GM23248 (cell line): ENCODE measurements at regions not wholly inside any gene's neighbourhood (a gene's known extent, or its start where the extent isn't known, plus 50 kb on each side); places are given as distances from the start of the nearest gene placed in this dataset.
"Not testable (repeated sequence)": the region's sequence is repeated elsewhere in the genome, so short reads cannot be mapped to it uniquely, and the experiment has no call there.

Experiments used
- DNase-seq: peaks from one replicate; pipeline ENCODE4 v3.0.0-alpha.2; 2015
- H2AFZ ChIP-seq: fragments of 200-600 bp; sonication (generic); 2 replicates; pipeline ENCODE4 v1.6.1; 2016; ENCODE audit warnings: antibody characterized with exemption
- H3F3A ChIP-seq: fragments of 200-600 bp; sonication (generic); 2 replicates; pipeline ENCODE4 v1.6.1; 2016; ENCODE audit warnings: mild to moderate bottlenecking, antibody characterized with exemption, mixed run types; ENCODE audit not compliant: insufficient read depth
- H3K27ac ChIP-seq: fragments of 200-600 bp; sonication (generic); 2 replicates; pipeline ENCODE4 v1.5.1; 2016; ENCODE audit warnings: mild to moderate bottlenecking
- H3K27me3 ChIP-seq: fragments of 200-600 bp; sonication (generic); replicated peaks from 2 replicates; pipeline ENCODE4 v1.6.1; 2016; ENCODE audit warnings: mild to moderate bottlenecking; ENCODE audit not compliant: insufficient read depth
- H3K36me3 ChIP-seq: fragments of 200-600 bp; sonication (generic); 2 replicates; pipeline ENCODE4 v1.6.1; 2016; ENCODE audit warnings: low read depth, mild to moderate bottlenecking
- H3K4me1 ChIP-seq: fragments of 200-600 bp; sonication (generic); 2 replicates; pipeline ENCODE4 v1.6.1; 2016; ENCODE audit warnings: mild to moderate bottlenecking; ENCODE audit not compliant: insufficient read depth
- H3K4me2 ChIP-seq: fragments of 200-600 bp; sonication (generic); one replicate; pipeline ENCODE4 v1.6.1; 2016; ENCODE audit warnings: mild to moderate bottlenecking; ENCODE audit not compliant: unreplicated experiment
- H3K4me3 ChIP-seq: fragments of 200-600 bp; sonication (generic); 2 replicates; pipeline ENCODE4 v1.5.1; 2016; ENCODE audit warnings: mild to moderate bottlenecking
- H3K79me2 ChIP-seq: fragments of 200-600 bp; sonication (generic); 2 replicates; pipeline ENCODE4 v1.6.1; 2016; ENCODE audit warnings: mild to moderate bottlenecking; ENCODE audit not compliant: insufficient read depth
- H3K9ac ChIP-seq: fragments of 200-600 bp; sonication (generic); 2 replicates; pipeline ENCODE4 v1.6.1; 2016; ENCODE audit warnings: mild to moderate bottlenecking
- H3K9me2 ChIP-seq: fragments of 200-600 bp; sonication (generic); 2 replicates; pipeline ENCODE4 v1.6.1; 2016; ENCODE audit warnings: mixed run types, mild to moderate bottlenecking, moderate library complexity; ENCODE audit not compliant: insufficient read depth
- H3K9me3 ChIP-seq: fragments of 200-600 bp; sonication (generic); one replicate; pipeline ENCODE4 v1.6.1; 2017; ENCODE audit warnings: low read depth
- H4K20me1 ChIP-seq: fragments of 200-600 bp; sonication (generic); 2 replicates; pipeline ENCODE4 v1.6.0; 2016; ENCODE audit not compliant: insufficient read depth
- EZH2 ChIP-seq: fragments of 200-600 bp; sonication (generic); IDR thresholded peaks from 2 replicates; pipeline ENCODE4 v1.6.1; 2018; ENCODE audit warnings: antibody characterized with exemption, mild to moderate bottlenecking; ENCODE audit not compliant: insufficient read depth, poor library complexity, severe bottlenecking
- EZH2phosphoT487 ChIP-seq: fragments of 200-600 bp; sonication (generic); IDR thresholded peaks from 2 replicates; pipeline ENCODE4 v1.6.1; 2018; ENCODE audit warnings: antibody characterized with exemption, moderate library complexity, mild to moderate bottlenecking, low read depth; ENCODE audit not compliant: insufficient read depth
- WGBS, 2 experiments: methylation state at CpG; one replicate each; pipeline ENCODE4 v1.1.6; 2015 to 2017; ENCODE audit warnings: low lambda C conversion rate in 2 of 2, low coverage in 1 of 2; ENCODE audit errors: missing lambda C conversion rate in 2 of 2; 5-methylcytosine and 5-hydroxymethylcytosine counted together
- in situ Hi-C: fragments of 300-500 bp; cut with MboI; formaldehyde crosslinking; loops from 2 replicates; pipeline ENCODE4 v1.15.0; 2020

DNA sequence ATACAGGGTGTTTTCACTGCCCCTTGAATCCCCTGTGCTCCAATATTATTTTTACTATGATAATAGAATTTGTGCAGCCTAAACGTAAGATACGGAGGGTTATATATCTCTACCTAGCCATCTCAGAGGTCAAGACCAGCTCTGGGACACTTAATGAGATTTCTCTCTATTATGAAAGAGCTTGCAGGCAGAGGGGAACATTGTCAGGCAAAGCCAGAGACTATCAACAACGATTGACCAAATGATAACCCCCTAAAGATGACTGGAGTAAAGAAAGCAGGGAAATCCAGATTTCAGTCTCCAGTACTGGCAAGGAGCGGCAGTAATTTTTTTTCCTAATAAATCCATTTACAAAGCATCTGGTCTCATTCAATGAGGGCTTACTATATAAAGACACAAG, 59.8 kb upstream of the LPAR1 start:
- Histone ChIP-seq H3K36me3 (no peaks in the 10 kb centered on the region), H3K9me2 (no peaks in the 10 kb centered on the region), H3K27me3 (no peaks in the 10 kb centered on the region), H2AFZ (no peak overlapping the region), H4K20me1 (no peaks in the 10 kb centered on the region), H3K9me3 (no peaks in the 10 kb centered on the region), H3K4me1 (peaks cover 24% of the 10 kb centered on the region), H3K4me2 (no peak overlapping the region), H3K9ac (no peak overlapping the region), H3K4me3 (no peak overlapping the region), H3K27ac (no peak overlapping the region), H3F3A (peaks cover 8% of the 10 kb centered on the region; the same call in 1 of the 2 replicates), H3K79me2 (no peaks in the 10 kb centered on the region)
- in situ Hi-C loops = no loop called here
- DNase-seq = no peak
- no peak for TF ChIP-seq EZH2phosphoT487
- whole genome bisulfite sequencing, 2 experiments = 86 to 89% methylated on average over 4 of the region's 4 CpGs

DNA sequence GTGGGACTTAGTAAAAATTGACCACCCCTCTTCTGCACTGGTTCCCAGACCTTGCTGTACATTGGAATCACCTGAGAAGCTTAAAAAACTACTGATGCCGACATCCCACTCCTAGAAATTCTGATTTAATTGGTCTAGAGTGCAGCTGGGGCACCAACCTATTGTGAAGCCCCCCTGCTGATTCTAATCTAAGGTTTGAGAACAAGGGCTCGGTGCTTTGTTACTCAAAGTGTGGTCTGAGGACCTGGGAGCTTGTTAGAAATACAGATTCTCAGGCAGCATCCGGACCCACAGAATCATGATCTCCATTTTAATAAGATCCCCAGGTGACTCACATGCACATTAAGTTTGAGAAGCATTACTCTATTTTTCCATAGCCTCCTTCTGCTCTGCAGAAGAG, 57.8 kb upstream of the LPAR1 start:
- Histone ChIP-seq H3K27ac (no peak overlapping the region), H3F3A (peaks cover 5% of the 10 kb centered on the region; the same call in 1 of the 2 replicates), H3K4me2 (no peak overlapping the region), H3K79me2 (no peaks in the 10 kb centered on the region), H3K27me3 (no peaks in the 10 kb centered on the region), H2AFZ (no peak overlapping the region), H3K36me3 (no peaks in the 10 kb centered on the region), H3K4me1 (peaks cover 17% of the 10 kb centered on the region), H3K9ac (no peak overlapping the region), H3K4me3 (no peak overlapping the region), H3K9me3 (no peaks in the 10 kb centered on the region), H3K9me2 (no peaks in the 10 kb centered on the region), H4K20me1 (no peaks in the 10 kb centered on the region)
- in situ Hi-C loops = no loop called here
- WGBS, 2 experiments = 95 to 99% methylated on average over 3 of the region's 3 CpGs
- DNase-seq = peak; percentile 43
- TF ChIP-seq EZH2 = no peak
- TF ChIP-seq EZH2phosphoT487 = no peak

DNA sequence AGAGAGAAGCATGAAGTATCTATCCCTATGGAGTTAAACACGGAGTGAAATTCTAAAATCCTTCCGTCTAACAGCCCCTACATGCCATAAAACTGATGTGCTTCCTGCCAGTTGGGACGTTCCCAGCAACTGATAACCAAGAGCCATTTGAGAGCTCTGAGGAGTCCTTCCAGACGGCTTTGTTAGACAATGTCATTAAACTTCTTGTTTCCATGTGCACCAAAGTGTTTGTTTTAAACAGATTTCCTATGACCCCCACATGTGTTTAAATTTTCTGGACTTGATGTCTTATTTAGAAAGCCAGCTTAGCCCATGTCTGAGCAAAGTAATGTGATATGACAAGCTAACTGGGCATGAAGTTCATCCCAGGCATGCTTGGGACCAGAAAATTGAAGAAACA, 57.2 kb upstream of the LPAR1 start:
- TF ChIP-seq EZH2phosphoT487 (no peak), EZH2 (no peak)
- Histone ChIP-seq H3K9ac (no peak overlapping the region), H3K4me2 (no peak overlapping the region), H3K79me2 (no peaks in the 10 kb centered on the region), H3K9me3 (no peaks in the 10 kb centered on the region), H3F3A (peaks cover 5% of the 10 kb centered on the region; the same call in 1 of the 2 replicates), H4K20me1 (no peaks in the 10 kb centered on the region), H3K9me2 (no peaks in the 10 kb centered on the region), H2AFZ (peak overlapping the region; percentile 88), H3K4me3 (no peak overlapping the region), H3K27me3 (no peaks in the 10 kb centered on the region), H3K4me1 (peaks cover 17% of the 10 kb centered on the region), H3K36me3 (no peaks in the 10 kb centered on the region), H3K27ac (no peak overlapping the region)
- in situ Hi-C loops = no loop called here
- peak; percentile 16 for DNase-seq
- WGBS, 2 experiments = 29 to 34% methylated on average over 4 of the region's 4 CpGs

DNA sequence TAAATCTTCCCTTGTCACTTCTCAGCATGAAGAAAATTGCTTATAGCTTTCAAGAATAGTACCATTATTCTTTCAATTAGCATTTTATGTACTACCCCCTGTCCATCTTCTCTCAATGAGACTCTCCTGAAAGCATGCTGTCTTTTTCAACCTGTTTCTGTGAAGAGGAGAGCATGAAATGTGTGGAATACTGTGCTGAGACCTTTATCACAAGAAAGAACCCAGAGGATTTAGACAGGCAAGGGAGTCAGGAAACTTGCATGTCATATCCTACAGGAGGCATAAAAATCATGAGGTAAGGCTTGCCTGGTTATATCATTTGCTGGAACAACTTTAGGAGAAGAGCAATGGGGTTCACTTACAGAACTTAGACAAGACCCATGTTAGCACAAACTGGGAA, 56.7 kb upstream of the LPAR1 start:
- Histone ChIP-seq H3K27me3 (no peaks in the 10 kb centered on the region), H2AFZ (peak overlapping the region; percentile 88), H3K79me2 (no peaks in the 10 kb centered on the region), H3K36me3 (no peaks in the 10 kb centered on the region), H3K9ac (peak overlapping the region; percentile 14; the same call in 1 of the 2 replicates), H3F3A (peaks cover 5% of the 10 kb centered on the region; the same call in 1 of the 2 replicates), H3K4me3 (no peak overlapping the region), H3K9me2 (no peaks in the 10 kb centered on the region), H3K9me3 (no peaks in the 10 kb centered on the region), H3K27ac (peak overlapping the region; percentile 60), H3K4me2 (peak overlapping the region; percentile 46), H4K20me1 (no peaks in the 10 kb centered on the region), H3K4me1 (peaks cover 17% of the 10 kb centered on the region)
- in situ Hi-C loops = no loop called here
- peak; percentile 35 for DNase-seq
- no peak for TF ChIP-seq EZH2phosphoT487
- TF ChIP-seq EZH2 = no peak

DNA sequence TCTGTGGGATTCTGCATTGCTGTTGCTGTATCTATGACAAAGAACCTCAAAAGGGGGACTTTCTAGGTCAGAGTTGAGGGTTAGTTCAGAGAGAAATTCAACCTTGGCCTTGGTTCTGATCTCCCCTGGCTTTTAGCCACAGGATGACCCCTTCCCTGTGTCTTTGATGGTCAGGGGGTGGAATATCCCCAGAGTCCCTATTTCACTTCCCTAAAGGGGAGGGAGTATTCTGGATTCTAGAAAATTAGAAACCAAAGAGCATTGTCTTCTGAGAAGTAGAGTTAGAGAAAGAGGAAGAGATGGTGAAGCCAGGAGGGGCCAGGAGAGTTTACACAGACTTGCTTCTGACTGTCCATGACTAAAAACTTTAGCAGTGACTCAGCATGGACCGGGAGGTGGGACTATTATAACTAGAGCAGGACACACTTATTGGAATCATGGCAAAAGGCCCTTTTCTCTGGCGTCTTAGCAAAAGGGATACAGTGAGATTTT, 56.2 kb upstream of the LPAR1 start:
- Histone ChIP-seq H3K4me3 (no peak overlapping the region), H3K79me2 (no peaks in the 10 kb centered on the region), H3K9me2 (no peaks in the 10 kb centered on the region), H3K27ac (peak overlapping the region; percentile 60), H3K4me2 (peak overlapping the region; percentile 46), H3F3A (peaks cover 5% of the 10 kb centered on the region; the same call in 1 of the 2 replicates), H3K27me3 (no peaks in the 10 kb centered on the region), H2AFZ (peak overlapping the region; percentile 88), H3K9me3 (no peaks in the 10 kb centered on the region), H3K36me3 (no peaks in the 10 kb centered on the region), H3K9ac (0 out of 2 replicates have a peak overlapping the region, but pooled peaks have one; percentile 29), H4K20me1 (no peaks in the 10 kb centered on the region), H3K4me1 (peaks cover 17% of the 10 kb centered on the region)
- TF ChIP-seq EZH2phosphoT487 = no peak
- TF ChIP-seq EZH2 = no peak
- in situ Hi-C loops = no loop called here
- 0 to 2% methylated on average over 2 of the region's 2 CpGs for WGBS, 2 experiments
- DNase-seq = peak; percentile 90

DNA sequence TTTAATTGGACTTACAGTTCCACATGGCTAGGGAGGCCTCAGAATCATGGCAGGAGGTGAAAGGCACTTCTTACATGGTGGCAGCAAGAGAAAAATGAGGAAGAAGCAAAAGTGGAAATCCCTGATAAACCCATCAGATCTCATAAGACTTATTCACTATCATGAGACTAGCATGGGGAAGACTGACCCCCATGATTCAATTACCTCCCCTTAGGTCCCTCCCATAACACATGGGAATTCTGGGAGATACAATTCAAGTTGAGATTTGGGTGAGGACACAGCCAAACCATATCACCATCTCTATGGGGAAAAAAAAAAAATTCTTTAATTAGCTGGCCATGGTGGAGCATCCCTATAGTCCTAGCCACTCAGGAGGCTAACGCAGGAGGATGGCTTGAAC, 53.9 kb upstream of the LPAR1 start:
- H3K36me3 ChIP-seq, H3F3A ChIP-seq, H3K9ac ChIP-seq, H3K9me2 ChIP-seq, H4K20me1 ChIP-seq, in situ Hi-C loops, H3K79me2 ChIP-seq, H3K4me2 ChIP-seq, H3K4me3 ChIP-seq, DNase-seq, H2AFZ ChIP-seq, H3K27me3 ChIP-seq, H3K27ac ChIP-seq, H3K9me3 ChIP-seq: not testable (repeated sequence)
- WGBS, 2 experiments = 100% methylated on average over 1 of the region's 1 CpG
- peaks cover 17% of the 10 kb centered on the region for H3K4me1 ChIP-seq
